Ovary (tissue), 7 donors: ENCODE measurements at regions not wholly inside any gene's neighbourhood (a gene's known extent, or its start where the extent isn't known, plus 50 kb on each side); places are given as distances from the start of the nearest gene placed in this dataset.

Experiments used
- DNase-seq, 5 donors: peaks; one replicate each; pipeline ENCODE4 v3.0.0-alpha.2; 2019 to 2020
- H3K27ac ChIP-seq, 2 donors: fragments of 200-600 bp; one replicate each; pipeline versions ENCODE4 v1.5.1 to v1.8.0; 2019 to 2022
- H3K27me3 ChIP-seq: fragments of 200-600 bp; one replicate; pipeline ENCODE4 v1.8.0; 2022
- H3K36me3 ChIP-seq: fragments of 200-600 bp; sonication (generic); one replicate; pipeline ENCODE4 v1.5.1; 2019
- H3K4me1 ChIP-seq: one replicate; pipeline ENCODE4 v1.8.1; 2013; ENCODE audit warnings: mild to moderate bottlenecking, moderate library complexity; ENCODE audit not compliant: insufficient read depth
- H3K4me3 ChIP-seq: fragments of 200-600 bp; sonication (generic); one replicate; pipeline ENCODE4 v1.5.1; 2017
- H3K9me3 ChIP-seq, 2 donors: fragments of 200-600 bp in 1 of 2; sonication (generic) in 1 of 2; one replicate each; pipeline versions ENCODE4 v1.5.1 to v1.8.1; 2013 to 2019; ENCODE audit warnings: mild to moderate bottlenecking in 1 of 2, moderate library complexity in 1 of 2
- CTCF ChIP-seq, 3 donors: fragments of 450-650 bp in 2 of 3; fragments of 200-600 bp in 1 of 3; IDR thresholded peaks; one replicate each; pipeline versions ENCODE4 v1.5.1 to v1.8.0; 2016 to 2022; ENCODE audit warnings: antibody characterized with exemption in 3 of 3, mild to moderate bottlenecking in 1 of 3
- EP300 ChIP-seq: sonication (generic); formaldehyde crosslinking; IDR thresholded peaks from one replicate; pipeline ENCODE4 v1.6.1; 2017; ENCODE audit warnings: antibody characterized with exemption
- POLR2A ChIP-seq: fragments of 450-650 bp; IDR thresholded peaks from one replicate; pipeline ENCODE4 v1.6.1; 2017; ENCODE audit warnings: antibody characterized with exemption, mild to moderate bottlenecking, moderate library complexity
- WGBS, 3 donors: extraction: QIAGEN DNeasy Blood & Tissue Kit in 1 of 3; methylation state at CpG; one replicate each; pipeline versions ENCODE4 v1.1.5 to v1.1.7; 2013 to 2017; 5-methylcytosine and 5-hydroxymethylcytosine counted together
- intact Hi-C, 4 donors: fragments of 100-400 bp; cut with DNase I; formaldehyde crosslinking; loops; one replicate each; pipeline versions ENCODE4 v1.11.0 to v1.15.1; 2022 to 2023
- donor health status: DM: no; HTN: no; CAD: no; lungs with moderate emphysema.
- donor health status: DM: no; HTN: no; CAD: no.
- donor health status: Bipolar disorder and iron deficiency.
- donor health status: DM: no; HTN: no; CAD: no.
- donor health status: DM: yes; HTN: yes; CAD: no.

GRCh38 chr3:144771381-144771870, 799.8 kb downstream of the DIPK2A start:
- 12 to 20% (median 13%) methylated on average over 2 of the region's 2 CpGs for WGBS, 3 donors
- no peak for TF ChIP-seq POLR2A
- H3K9me3 ChIP-seq, result no peaks in the 10 kb centered on the region
- intact Hi-C loops, result no loop called here
- no peaks in the 10 kb centered on the region for H3K27me3 ChIP-seq
- H3K36me3 ChIP-seq, result no peaks in the 10 kb centered on the region
- DNase-seq, result no peak
- H3K4me3 ChIP-seq, result no peak overlapping the region
- no peak overlapping the region for H3K27ac ChIP-seq
- H3K4me1 ChIP-seq, result no peaks in the 10 kb centered on the region

GRCh38 chr3:144772372-144772771, 800.7 kb downstream of the DIPK2A start:
- H3K27ac ChIP-seq, result no peak overlapping the region
- intact Hi-C loops, result no loop called here
- DNase-seq, result no peak
- no peaks in the 10 kb centered on the region for H3K27me3 ChIP-seq
- H3K36me3 ChIP-seq, result no peaks in the 10 kb centered on the region
- no peak overlapping the region for H3K4me3 ChIP-seq
- no peak for TF ChIP-seq CTCF (IDR thresholded peaks at IDR 0.05)
- no peak for TF ChIP-seq EP300
- no peaks in the 10 kb centered on the region for H3K9me3 ChIP-seq
- 68 to 84% (median 74%) methylated on average over 3 of the region's 3 CpGs for WGBS, 3 donors
- H3K4me1 ChIP-seq, result no peaks in the 10 kb centered on the region

GRCh38 chr3:144773350-144773749, 801.7 kb downstream of the DIPK2A start:
- Histone ChIP-seq H3K27me3 (no peaks in the 10 kb centered on the region), H3K36me3 (no peaks in the 10 kb centered on the region), H3K9me3 (no peaks in the 10 kb centered on the region), H3K27ac (no peak overlapping the region), H3K4me3 (no peak overlapping the region), H3K4me1 (no peaks in the 10 kb centered on the region)
- DNase-seq, result no peak
- TF ChIP-seq POLR2A (no peak), EP300 (no peak), CTCF (IDR thresholded peaks at IDR 0.05) (no peak)
- WGBS, 3 donors, result 90 to 94% (median 93%) methylated on average over 4 of the region's 4 CpGs
- intact Hi-C loops, result no loop called here

GRCh38 chr3:144774897-144775296, 803.3 kb downstream of the DIPK2A start:
- Histone ChIP-seq H3K27me3 (no peaks in the 10 kb centered on the region), H3K27ac (no peak overlapping the region), H3K9me3 (no peaks in the 10 kb centered on the region), H3K4me3 (no peak overlapping the region), H3K36me3 (no peaks in the 10 kb centered on the region), H3K4me1 (no peaks in the 10 kb centered on the region)
- TF ChIP-seq POLR2A (no peak), CTCF (IDR thresholded peaks at IDR 0.05) (no peak), EP300 (no peak)
- intact Hi-C loops, result no loop called here
- 90 to 92% (median 90%) methylated on average over 5 of the region's 5 CpGs for WGBS, 3 donors
- no peak for DNase-seq

- Histone ChIP-seq H3K27ac (no peak overlapping the region), H3K4me1 (no peaks in the 10 kb centered on the region), H3K9me3 (no peaks in the 10 kb centered on the region), H3K4me3 (no peak overlapping the region), H3K27me3 (no peaks in the 10 kb centered on the region), H3K36me3 (no peaks in the 10 kb centered on the region)
- intact Hi-C loops, result no loop called here
- no peak for DNase-seq
- TF ChIP-seq EP300 (no peak), CTCF (IDR thresholded peaks at IDR 0.05) (no peak), POLR2A (no peak)
Measured at GRCh38 chr3:144775551-144775950, 803.9 kb downstream of the DIPK2A start.
